Esophagus squamous epithelium (tissue), 5 donors: ENCODE measurements at regions not wholly inside any gene's neighbourhood (a gene's known extent, or its start where the extent isn't known, plus 50 kb on each side); places are given as distances from the start of the nearest gene placed in this dataset.

ENCODE experiments used
- DNase-seq: peaks from one replicate; lab custom pipeline; 2025; lab: John Stamatoyannopoulos, UW
- H3K27ac ChIP-seq, 4 donors: fragments of 200-600 bp; sonication (generic); one replicate each; pipeline ENCODE4 v1.5.1; 2016 to 2019; ENCODE audit warnings: mild to moderate bottlenecking in 1 of 4
- H3K27me3 ChIP-seq, 4 donors: fragments of 200-600 bp; sonication (generic); 1 replicate in 3 of 4; 2 replicates in 1 of 4; pipeline versions ENCODE4 v1.5.1 to v1.6.0; 2017 to 2021; ENCODE audit warnings: antibody characterized with exemption in 1 of 4
- H3K36me3 ChIP-seq, 3 donors: fragments of 200-600 bp; sonication (generic); one replicate each; pipeline ENCODE4 v1.5.1; 2016 to 2019
- H3K4me1 ChIP-seq, 3 donors: fragments of 200-600 bp; sonication (generic); one replicate each; pipeline ENCODE4 v1.5.1; 2017 to 2019
- H3K4me3 ChIP-seq, 4 donors: fragments of 200-600 bp; sonication (generic); 1 replicate in 3 of 4; 2 replicates in 1 of 4; pipeline ENCODE4 v1.5.1; 2016 to 2019; ENCODE audit warnings: mild to moderate bottlenecking in 2 of 4, moderate library complexity in 1 of 4
- H3K9me3 ChIP-seq, 3 donors: fragments of 200-600 bp; sonication (generic); one replicate each; pipeline ENCODE4 v1.5.1; 2016 to 2019
- POLR2A ChIP-seq, 4 donors: fragments of 450-650 bp; IDR thresholded peaks; one replicate each; pipeline ENCODE4 v1.6.1; 2017; ENCODE audit warnings: antibody characterized with exemption in 4 of 4, mild to moderate bottlenecking in 4 of 4, moderate library complexity in 3 of 4
- WGBS, 2 donors: methylation state at CpG; one replicate each; pipeline ENCODE4 v1.1.5; 2018; 5-methylcytosine and 5-hydroxymethylcytosine counted together
- intact Hi-C: fragments of 100-400 bp; cut with DNase I; formaldehyde crosslinking; loops from one replicate; pipeline ENCODE4 v1.15.0; 2022
- TF ChIP-seq, protein P1 (sequence below), 6 experiments: fragments of 450-650 bp in 4 of 6; fragments of 200-600 bp in 2 of 6; sonication (generic) in 2 of 6; IDR thresholded peaks; one replicate each; pipeline ENCODE4 v1.5.1; 2016 to 2019; ENCODE audit warnings: antibody characterized with exemption in 6 of 6, mild to moderate bottlenecking in 4 of 6, moderate library complexity in 4 of 6
- donor health status: DM: yes; HTN: yes; CAD: no.

DNA sequence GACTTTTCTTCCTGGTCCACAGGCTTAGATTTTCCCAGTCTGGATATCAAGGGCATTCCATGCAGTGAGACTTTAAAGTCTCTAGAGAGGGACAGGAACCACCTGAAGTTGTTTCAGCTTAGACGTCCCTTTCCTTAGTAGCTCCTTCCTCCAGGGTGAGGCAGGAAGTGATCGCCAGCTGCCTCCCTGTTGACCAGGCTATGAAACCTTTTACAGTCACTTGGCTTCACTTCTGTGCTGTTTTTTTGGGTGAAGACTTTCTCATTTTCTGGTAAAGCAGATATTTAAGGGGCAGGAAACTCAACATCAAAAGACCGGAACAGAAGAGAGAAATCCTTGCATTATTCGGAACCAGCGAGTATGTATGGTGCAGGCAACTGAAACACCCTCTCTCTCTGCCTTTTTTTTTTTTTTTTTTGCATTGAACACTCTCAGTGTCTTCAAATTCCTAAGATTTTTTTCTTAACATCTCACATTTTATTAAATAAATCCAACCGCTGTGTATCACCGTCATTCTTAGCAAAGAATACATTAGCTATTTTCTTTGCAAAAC lies 234.6 kb upstream of the IRF2BP2 start:
- intact Hi-C loops: no loop called here
- no peak for DNase-seq

DNA sequence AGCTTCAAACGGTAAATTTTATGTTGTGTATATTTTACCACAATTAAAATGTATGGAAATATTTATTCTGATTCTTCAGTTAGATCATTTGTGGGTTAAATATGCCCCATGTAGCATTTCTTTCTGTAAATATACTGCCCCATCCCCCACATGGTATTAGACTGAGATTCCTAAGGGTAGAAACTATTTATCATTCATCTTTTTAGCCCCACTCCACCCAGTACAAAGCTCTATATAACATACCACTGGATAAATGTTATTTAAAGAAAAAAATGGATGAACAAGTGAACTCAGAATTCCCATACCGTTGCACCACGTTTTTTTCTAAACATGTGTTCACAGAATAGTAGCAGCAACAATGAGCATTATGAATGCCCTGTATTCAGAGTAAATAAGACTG lies 234.0 kb upstream of the IRF2BP2 start:
- H3K9me3 ChIP-seq: no peaks in the 10 kb centered on the region
- TF ChIP-seq, protein P1, sequence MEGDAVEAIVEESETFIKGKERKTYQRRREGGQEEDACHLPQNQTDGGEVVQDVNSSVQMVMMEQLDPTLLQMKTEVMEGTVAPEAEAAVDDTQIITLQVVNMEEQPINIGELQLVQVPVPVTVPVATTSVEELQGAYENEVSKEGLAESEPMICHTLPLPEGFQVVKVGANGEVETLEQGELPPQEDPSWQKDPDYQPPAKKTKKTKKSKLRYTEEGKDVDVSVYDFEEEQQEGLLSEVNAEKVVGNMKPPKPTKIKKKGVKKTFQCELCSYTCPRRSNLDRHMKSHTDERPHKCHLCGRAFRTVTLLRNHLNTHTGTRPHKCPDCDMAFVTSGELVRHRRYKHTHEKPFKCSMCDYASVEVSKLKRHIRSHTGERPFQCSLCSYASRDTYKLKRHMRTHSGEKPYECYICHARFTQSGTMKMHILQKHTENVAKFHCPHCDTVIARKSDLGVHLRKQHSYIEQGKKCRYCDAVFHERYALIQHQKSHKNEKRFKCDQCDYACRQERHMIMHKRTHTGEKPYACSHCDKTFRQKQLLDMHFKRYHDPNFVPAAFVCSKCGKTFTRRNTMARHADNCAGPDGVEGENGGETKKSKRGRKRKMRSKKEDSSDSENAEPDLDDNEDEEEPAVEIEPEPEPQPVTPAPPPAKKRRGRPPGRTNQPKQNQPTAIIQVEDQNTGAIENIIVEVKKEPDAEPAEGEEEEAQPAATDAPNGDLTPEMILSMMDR (IDR thresholded peaks at IDR 0.05): no peak
- TF ChIP-seq POLR2A (IDR thresholded peaks at IDR 0.05): no peak
- no peak for DNase-seq
- H3K4me1 ChIP-seq: peaks cover 3 to 12% (median 9%) of the 10 kb centered on the region in 3 donors
- no peak overlapping the region for H3K27ac ChIP-seq
- H3K36me3 ChIP-seq: no peaks in the 10 kb centered on the region
- WGBS, 2 donors: 38 to 53% methylated on average over 3 of the region's 3 CpGs
- no peaks in the 10 kb centered on the region for H3K27me3 ChIP-seq
- no peak overlapping the region for H3K4me3 ChIP-seq
- intact Hi-C loops: no loop called here

More for the DNA sequence above, 234.6 kb upstream of the IRF2BP2 start:
- TF ChIP-seq POLR2A (IDR thresholded peaks at IDR 0.05): no peak
- TF ChIP-seq, protein P1 (IDR thresholded peaks at IDR 0.05): no peak
- no peaks in the 10 kb centered on the region for H3K9me3 ChIP-seq
- no peak overlapping the region for H3K4me3 ChIP-seq
- WGBS, 2 donors: 55 to 71% methylated on average over 6 to 7 of the region's 7 CpGs
- no peaks in the 10 kb centered on the region for H3K27me3 ChIP-seq
- peaks cover 3 to 12% (median 9%) of the 10 kb centered on the region in 3 donors for H3K4me1 ChIP-seq
- H3K27ac ChIP-seq: no peak overlapping the region
- no peaks in the 10 kb centered on the region for H3K36me3 ChIP-seq

DNA sequence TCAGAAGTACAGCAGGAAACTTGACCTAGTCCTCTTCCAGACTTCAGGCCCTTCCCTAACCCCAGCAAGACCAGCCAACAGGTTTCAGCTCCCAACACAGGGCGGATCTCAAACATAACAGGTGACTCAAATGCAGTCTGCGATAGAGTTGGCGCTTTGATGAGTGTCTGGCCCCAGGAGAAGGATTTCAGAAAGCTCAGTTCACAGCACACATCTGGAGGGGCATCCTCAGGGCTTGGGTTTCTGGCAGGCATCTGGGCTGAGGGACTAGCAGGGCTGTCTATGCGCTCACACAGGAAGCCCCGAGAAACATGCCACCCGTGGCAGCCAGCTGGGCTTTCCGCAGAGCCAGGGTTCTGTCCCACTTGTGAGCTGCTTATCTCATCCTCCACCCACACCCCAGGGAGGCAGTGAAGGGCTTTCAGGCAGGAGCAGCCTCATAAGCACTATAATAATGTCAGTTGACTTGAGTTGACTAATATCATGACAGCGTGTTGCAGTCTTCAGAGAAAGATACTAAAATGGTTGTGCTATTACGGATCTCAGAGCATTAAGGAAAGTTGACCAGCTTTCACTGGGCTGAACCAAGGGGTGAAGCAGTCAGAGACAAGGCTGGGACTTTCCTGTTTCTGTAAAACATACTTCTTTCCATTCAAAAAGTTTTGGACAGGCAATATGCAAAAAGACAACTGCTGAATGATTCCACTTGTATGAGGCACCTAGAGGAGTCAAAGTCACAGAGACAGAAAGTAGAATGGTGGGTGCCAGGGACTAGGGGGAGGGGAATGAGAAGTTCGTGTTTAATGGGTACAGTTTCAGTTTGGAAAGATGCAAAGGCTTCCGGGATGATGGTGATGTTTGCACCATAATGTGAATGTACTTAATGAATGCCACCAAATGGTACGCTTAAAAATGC lies 233.0 kb upstream of the IRF2BP2 start:
- DNase-seq: no peak
- H3K4me1 ChIP-seq: peaks cover 3 to 16% (median 9%) of the 10 kb centered on the region in 3 donors
- H3K36me3 ChIP-seq: no peaks in the 10 kb centered on the region
- no peaks in the 10 kb centered on the region for H3K9me3 ChIP-seq
- WGBS, 2 donors: 62 to 74% methylated on average over 8 to 11 of the region's 12 CpGs
- intact Hi-C loops: no loop called here
- H3K27me3 ChIP-seq: no peaks in the 10 kb centered on the region
- H3K4me3 ChIP-seq: no peak overlapping the region
- peak overlapping the region in 2 of 4 donors; percentile 0 to 22 for H3K27ac ChIP-seq
- TF ChIP-seq, protein P1 (IDR thresholded peaks at IDR 0.05): no peak
- TF ChIP-seq POLR2A (IDR thresholded peaks at IDR 0.05): no peak

DNA sequence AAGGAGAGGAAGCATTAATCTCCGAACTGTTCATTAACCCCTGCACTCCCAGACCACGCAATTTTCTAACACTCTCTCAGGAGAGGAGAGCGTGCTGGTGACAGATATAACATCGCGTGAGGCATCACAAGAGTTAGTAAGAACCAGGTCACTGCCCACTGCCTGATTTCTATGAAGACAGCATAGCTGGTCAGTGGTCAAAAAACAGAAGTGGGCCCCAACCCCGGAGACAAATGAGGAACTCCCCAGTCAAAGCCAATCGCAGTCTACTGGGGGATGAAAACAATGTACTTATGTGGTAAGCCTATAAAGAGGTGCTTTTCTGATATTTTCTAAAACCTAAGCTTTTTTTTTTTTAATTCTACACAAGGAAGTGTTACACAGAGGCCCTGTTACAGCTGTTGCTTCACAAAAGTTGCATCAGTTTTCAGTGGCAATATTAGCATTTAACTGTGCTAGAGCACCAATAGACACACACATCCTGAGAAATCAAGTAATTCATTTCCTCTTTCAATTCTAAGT lies 231.8 kb upstream of the IRF2BP2 start:
- peaks cover 3 to 16% (median 9%) of the 10 kb centered on the region in 3 donors for H3K4me1 ChIP-seq
- intact Hi-C loops: no loop called here
- no peak for DNase-seq
- peak overlapping the region in 1 of 4 donors; percentile 17 for H3K27ac ChIP-seq
- no peaks in the 10 kb centered on the region for H3K36me3 ChIP-seq
- H3K9me3 ChIP-seq: no peaks in the 10 kb centered on the region
- TF ChIP-seq, protein P1 (IDR thresholded peaks at IDR 0.05): no peak
- TF ChIP-seq POLR2A (IDR thresholded peaks at IDR 0.05): no peak
- H3K27me3 ChIP-seq: no peaks in the 10 kb centered on the region
- no peak overlapping the region for H3K4me3 ChIP-seq
- WGBS, 2 donors: 63 to 72% methylated on average over 7 of the region's 7 CpGs

DNA sequence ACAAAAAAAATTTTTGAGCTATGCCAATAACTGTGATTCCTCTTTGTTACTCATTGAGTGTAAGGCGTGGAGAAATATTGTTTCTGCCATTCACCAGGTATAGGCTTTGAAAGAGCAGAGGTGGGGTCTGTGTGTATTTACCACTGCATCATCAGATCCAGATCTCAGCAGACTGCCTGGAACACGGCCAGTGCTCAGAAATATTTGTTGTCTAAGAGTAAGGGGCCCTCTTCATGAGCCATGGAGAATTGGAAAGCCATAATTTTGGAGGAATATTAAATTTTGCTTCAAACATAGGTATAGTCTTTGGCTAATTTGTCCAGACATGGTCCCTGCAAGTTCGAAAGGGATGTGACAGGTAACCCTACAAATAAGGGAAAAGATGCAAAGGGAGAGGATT lies 231.3 kb upstream of the IRF2BP2 start:
- WGBS, 2 donors: 86 to 88% methylated on average over 3 of the region's 3 CpGs
- H3K27ac ChIP-seq: peak overlapping the region in 1 of 4 donors; percentile 17
- TF ChIP-seq, protein P1 (IDR thresholded peaks at IDR 0.05): no peak
- no peak for TF ChIP-seq POLR2A (IDR thresholded peaks at IDR 0.05)

More for the DNA sequence above, 231.3 kb upstream of the IRF2BP2 start:
- intact Hi-C loops: no loop called here
- Histone ChIP-seq H3K4me3 (no peak overlapping the region), H3K36me3 (no peaks in the 10 kb centered on the region), H3K4me1 (peaks cover 3 to 16% (median 9%) of the 10 kb centered on the region in 3 donors), H3K9me3 (no peaks in the 10 kb centered on the region), H3K27me3 (no peaks in the 10 kb centered on the region)
- DNase-seq: no peak
